SK-N-SH treated with all-trans-retinoic acid at 6 μM for 48 hours (cell line): ENCODE measurements at regions not wholly inside any gene's neighbourhood (a gene's known extent, or its start where the extent isn't known, plus 50 kb on each side); places are given as distances from the start of the nearest gene placed in this dataset.

Source experiments
- ATAC-seq: fragments of 200-7000 bp; cut with Tn5 transposase; 3 replicates; pipeline ENCODE4 v1.9.1; 2020; ENCODE audit warnings: mild to moderate bottlenecking, moderate library complexity
- ARNTL ChIP-seq: fragments of 450-650 bp; formaldehyde crosslinking; IDR thresholded peaks from 2 replicates; pipeline ENCODE4 v1.5.0; 2020; ENCODE audit warnings: low read depth, mild to moderate bottlenecking, moderate library complexity, borderline replicate concordance
- BACH2 ChIP-seq: fragments of 250-450 bp; sonication (Bioruptor Pico); IDR thresholded peaks from 2 replicates; pipeline ENCODE4 v1.9.0; 2021; ENCODE audit warnings: mild to moderate bottlenecking, borderline replicate concordance
- ESRRG ChIP-seq: fragments of 250-450 bp; sonication (Bioruptor Pico); IDR thresholded peaks from 2 replicates; pipeline ENCODE4 v1.6.1; 2021; ENCODE audit warnings: mild to moderate bottlenecking
- GLIS3 ChIP-seq: fragments of 250-450 bp; sonication (Bioruptor Pico); IDR thresholded peaks from 2 replicates; pipeline ENCODE4 v1.5.0; 2020; ENCODE audit warnings: mild to moderate bottlenecking, moderate library complexity
- ISL1 ChIP-seq: fragments of 250-450 bp; sonication (Bioruptor Pico); IDR thresholded peaks from 2 replicates; pipeline ENCODE4 v2.1.2; 2022; ENCODE audit warnings: mild to moderate bottlenecking, moderate library complexity
- OSR1 ChIP-seq: fragments of 250-450 bp; sonication (Bioruptor Pico); IDR thresholded peaks from 2 replicates; pipeline ENCODE4 v1.8.0; 2022; ENCODE audit warnings: moderate library complexity, mild to moderate bottlenecking, inconsistent platforms
- PPARA ChIP-seq: fragments of 250-450 bp; sonication (Bioruptor Pico); IDR thresholded peaks from 2 replicates; pipeline ENCODE4 v1.5.0; 2020; ENCODE audit warnings: mild to moderate bottlenecking, borderline replicate concordance
- RARB ChIP-seq: fragments of 250-450 bp; sonication (Bioruptor Pico); IDR thresholded peaks from 2 replicates; pipeline ENCODE4 v1.8.0; 2021; ENCODE audit warnings: mild to moderate bottlenecking, moderate library complexity
- SNAI2 ChIP-seq: fragments of 250-450 bp; sonication (Bioruptor Pico); IDR thresholded peaks from 2 replicates; pipeline ENCODE4 v1.5.0; 2020; ENCODE audit warnings: mild to moderate bottlenecking, moderate library complexity
- TCF4 ChIP-seq: fragments of 250-450 bp; sonication (Bioruptor Pico); IDR thresholded peaks from 2 replicates; pipeline ENCODE4 v1.8.0; 2021; ENCODE audit warnings: mild to moderate bottlenecking, moderate library complexity, borderline replicate concordance
- TOX ChIP-seq: fragments of 250-450 bp; sonication (Bioruptor Pico); IDR thresholded peaks from 2 replicates; pipeline ENCODE4 v1.8.0; 2021; ENCODE audit warnings: mild to moderate bottlenecking, moderate library complexity, borderline replicate concordance
- ZC3H10 ChIP-seq: fragments of 250-450 bp; sonication (Bioruptor Pico); IDR thresholded peaks from 2 replicates; pipeline ENCODE4 v1.5.1; 2021; ENCODE audit warnings: mild to moderate bottlenecking, moderate library complexity
- ZFP3 ChIP-seq: fragments of 250-450 bp; sonication (Bioruptor Pico); IDR thresholded peaks from 2 replicates; pipeline ENCODE4 v1.5.0; 2020; ENCODE audit warnings: mild to moderate bottlenecking, moderate library complexity
- ZFP30 ChIP-seq: fragments of 450-650 bp; formaldehyde crosslinking; IDR thresholded peaks from 2 replicates; pipeline ENCODE4 v1.5.0; 2022; ENCODE audit warnings: mild to moderate bottlenecking, moderate library complexity
- ZNF565 ChIP-seq: fragments of 450-650 bp; formaldehyde crosslinking; conservative IDR thresholded peaks from 2 replicates; pipeline ENCODE4 v1.5.0; 2020; ENCODE audit warnings: low read depth, mild to moderate bottlenecking, moderate library complexity
- ZNF70 ChIP-seq: fragments of 450-650 bp; formaldehyde crosslinking; IDR thresholded peaks from 2 replicates; pipeline ENCODE4 v1.5.0; 2020; ENCODE audit warnings: mild to moderate bottlenecking, moderate library complexity
- ZNF8 ChIP-seq: fragments of 450-650 bp; formaldehyde crosslinking; IDR thresholded peaks from 2 replicates; pipeline ENCODE4 v1.5.0; 2020; ENCODE audit warnings: mild to moderate bottlenecking, moderate library complexity
- TF ChIP-seq, protein P1 (sequence below): fragments of 250-450 bp; sonication (Bioruptor Pico); IDR thresholded peaks from 2 replicates; pipeline ENCODE4 v1.8.0; 2021; ENCODE audit warnings: low read depth, mild to moderate bottlenecking, moderate library complexity, borderline replicate concordance
- TF ChIP-seq, protein P2 (sequence below): fragments of 250-450 bp; sonication (Bioruptor Pico); IDR thresholded peaks from 2 replicates; pipeline ENCODE4 v1.5.0; 2020; ENCODE audit warnings: mild to moderate bottlenecking, moderate library complexity
- TF ChIP-seq, protein P3 (sequence below): fragments of 250-450 bp; sonication (Bioruptor Pico); IDR thresholded peaks from 2 replicates; pipeline ENCODE4 v1.5.1; 2021; ENCODE audit warnings: mild to moderate bottlenecking, moderate library complexity
- TF ChIP-seq, protein P4 (sequence below): fragments of 250-450 bp; sonication (Bioruptor Pico); IDR thresholded peaks from 2 replicates; pipeline ENCODE4 v1.8.0; 2020; ENCODE audit warnings: mild to moderate bottlenecking, moderate library complexity, borderline replicate concordance

DNA sequence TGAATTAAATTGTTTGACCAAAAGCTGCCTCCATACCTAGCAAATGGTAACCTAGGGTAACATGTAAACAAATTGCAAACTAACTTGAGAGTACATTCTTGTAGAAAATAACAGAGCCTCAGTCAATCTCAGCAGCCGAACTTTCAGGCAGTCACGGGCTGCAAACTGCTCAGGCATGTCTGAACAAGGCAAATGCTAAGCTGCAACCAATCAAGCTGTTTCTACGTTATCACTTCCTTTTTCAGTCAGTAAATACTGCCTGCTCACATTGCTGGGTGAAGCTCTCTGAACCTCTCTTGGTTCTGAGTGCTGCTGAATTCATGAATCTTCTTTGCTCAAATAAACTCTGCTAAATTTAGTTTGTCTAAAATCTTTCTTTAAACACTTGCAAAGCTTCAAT, 1212.4 kb downstream of the SORCS1 start (continued):
- TF ChIP-seq, protein P1, sequence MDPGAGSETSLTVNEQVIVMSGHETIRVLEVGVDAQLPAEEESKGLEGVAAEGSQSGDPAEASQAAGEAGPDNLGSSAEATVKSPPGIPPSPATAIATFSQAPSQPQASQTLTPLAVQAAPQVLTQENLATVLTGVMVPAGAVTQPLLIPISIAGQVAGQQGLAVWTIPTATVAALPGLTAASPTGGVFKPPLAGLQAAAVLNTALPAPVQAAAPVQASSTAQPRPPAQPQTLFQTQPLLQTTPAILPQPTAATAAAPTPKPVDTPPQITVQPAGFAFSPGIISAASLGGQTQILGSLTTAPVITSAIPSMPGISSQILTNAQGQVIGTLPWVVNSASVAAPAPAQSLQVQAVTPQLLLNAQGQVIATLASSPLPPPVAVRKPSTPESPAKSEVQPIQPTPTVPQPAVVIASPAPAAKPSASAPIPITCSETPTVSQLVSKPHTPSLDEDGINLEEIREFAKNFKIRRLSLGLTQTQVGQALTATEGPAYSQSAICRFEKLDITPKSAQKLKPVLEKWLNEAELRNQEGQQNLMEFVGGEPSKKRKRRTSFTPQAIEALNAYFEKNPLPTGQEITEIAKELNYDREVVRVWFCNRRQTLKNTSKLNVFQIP (CRISPR knock-in tag): no peak
- TF ChIP-seq ZC3H10: no peak

DNA sequence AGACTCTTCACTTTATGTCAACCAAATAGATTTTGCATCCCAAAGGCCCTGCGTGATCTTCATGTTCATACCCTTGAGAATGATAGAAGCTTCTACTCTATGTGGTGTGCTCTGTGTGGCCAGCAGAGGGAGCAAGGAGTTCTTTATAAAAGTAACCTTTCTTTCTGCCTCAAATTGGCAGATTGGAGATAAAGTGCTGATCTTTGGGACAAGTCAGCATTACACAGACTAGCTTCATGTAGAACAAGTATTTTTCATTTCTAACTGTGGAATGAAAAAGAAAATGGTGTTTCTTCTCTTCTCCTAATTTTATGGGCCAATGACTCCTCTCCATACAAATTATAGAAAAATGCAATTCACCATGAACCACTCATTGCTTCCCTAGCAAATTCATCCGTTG, 1214.1 kb downstream of the SORCS1 start:
- peak; percentile 28; the same call in 1 of the 3 replicates for ATAC-seq
- TF ChIP-seq PPARA (CRISPR knock-in tag) (no peak), TOX (CRISPR knock-in tag) (no peak), ESRRG (CRISPR knock-in tag) (no peak), RARB (CRISPR knock-in tag) (no peak), ZFP30 (no peak), ZNF70 (CRISPR knock-in tag) (no peak), GLIS3 (CRISPR knock-in tag) (no peak)
- TF ChIP-seq, protein P2, sequence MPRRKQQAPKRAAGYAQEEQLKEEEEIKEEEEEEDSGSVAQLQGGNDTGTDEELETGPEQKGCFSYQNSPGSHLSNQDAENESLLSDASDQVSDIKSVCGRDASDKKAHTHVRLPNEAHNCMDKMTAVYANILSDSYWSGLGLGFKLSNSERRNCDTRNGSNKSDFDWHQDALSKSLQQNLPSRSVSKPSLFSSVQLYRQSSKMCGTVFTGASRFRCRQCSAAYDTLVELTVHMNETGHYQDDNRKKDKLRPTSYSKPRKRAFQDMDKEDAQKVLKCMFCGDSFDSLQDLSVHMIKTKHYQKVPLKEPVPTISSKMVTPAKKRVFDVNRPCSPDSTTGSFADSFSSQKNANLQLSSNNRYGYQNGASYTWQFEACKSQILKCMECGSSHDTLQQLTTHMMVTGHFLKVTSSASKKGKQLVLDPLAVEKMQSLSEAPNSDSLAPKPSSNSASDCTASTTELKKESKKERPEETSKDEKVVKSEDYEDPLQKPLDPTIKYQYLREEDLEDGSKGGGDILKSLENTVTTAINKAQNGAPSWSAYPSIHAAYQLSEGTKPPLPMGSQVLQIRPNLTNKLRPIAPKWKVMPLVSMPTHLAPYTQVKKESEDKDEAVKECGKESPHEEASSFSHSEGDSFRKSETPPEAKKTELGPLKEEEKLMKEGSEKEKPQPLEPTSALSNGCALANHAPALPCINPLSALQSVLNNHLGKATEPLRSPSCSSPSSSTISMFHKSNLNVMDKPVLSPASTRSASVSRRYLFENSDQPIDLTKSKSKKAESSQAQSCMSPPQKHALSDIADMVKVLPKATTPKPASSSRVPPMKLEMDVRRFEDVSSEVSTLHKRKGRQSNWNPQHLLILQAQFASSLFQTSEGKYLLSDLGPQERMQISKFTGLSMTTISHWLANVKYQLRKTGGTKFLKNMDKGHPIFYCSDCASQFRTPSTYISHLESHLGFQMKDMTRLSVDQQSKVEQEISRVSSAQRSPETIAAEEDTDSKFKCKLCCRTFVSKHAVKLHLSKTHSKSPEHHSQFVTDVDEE (CRISPR knock-in tag): no peak
- TF ChIP-seq, all 23 proteins: peak for 0

DNA sequence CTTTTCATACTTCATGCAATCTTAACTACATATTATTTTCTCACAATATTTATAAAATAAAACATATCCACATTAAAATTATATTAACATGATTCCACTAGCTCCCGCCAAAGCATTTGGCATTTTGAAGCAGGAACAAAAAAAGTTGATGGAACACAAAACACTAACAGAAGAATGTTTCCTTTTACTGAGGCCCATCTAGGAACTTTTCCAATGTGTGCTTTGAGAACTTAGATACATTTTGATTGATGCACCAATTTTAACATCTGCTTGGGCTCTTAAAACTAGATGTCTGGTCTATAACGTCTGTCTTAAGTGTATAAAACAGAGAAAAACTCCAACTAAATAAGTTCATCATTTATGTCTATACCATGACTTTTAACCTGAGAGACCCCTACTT, 1214.8 kb downstream of the SORCS1 start:
- TF ChIP-seq, protein P1 (CRISPR knock-in tag): no peak
- TF ChIP-seq ARNTL (CRISPR knock-in tag) (no peak), ZFP30 (no peak), ISL1 (CRISPR knock-in tag) (no peak), BACH2 (CRISPR knock-in tag) (no peak), ZFP3 (CRISPR knock-in tag) (no peak), PPARA (CRISPR knock-in tag) (no peak), SNAI2 (no peak), TCF4 (CRISPR knock-in tag) (no peak), TOX (CRISPR knock-in tag) (no peak), ZNF8 (CRISPR knock-in tag) (no peak), ZNF70 (CRISPR knock-in tag) (no peak)
- TF ChIP-seq, all 23 proteins: peak for 0
- ATAC-seq: no peak

DNA sequence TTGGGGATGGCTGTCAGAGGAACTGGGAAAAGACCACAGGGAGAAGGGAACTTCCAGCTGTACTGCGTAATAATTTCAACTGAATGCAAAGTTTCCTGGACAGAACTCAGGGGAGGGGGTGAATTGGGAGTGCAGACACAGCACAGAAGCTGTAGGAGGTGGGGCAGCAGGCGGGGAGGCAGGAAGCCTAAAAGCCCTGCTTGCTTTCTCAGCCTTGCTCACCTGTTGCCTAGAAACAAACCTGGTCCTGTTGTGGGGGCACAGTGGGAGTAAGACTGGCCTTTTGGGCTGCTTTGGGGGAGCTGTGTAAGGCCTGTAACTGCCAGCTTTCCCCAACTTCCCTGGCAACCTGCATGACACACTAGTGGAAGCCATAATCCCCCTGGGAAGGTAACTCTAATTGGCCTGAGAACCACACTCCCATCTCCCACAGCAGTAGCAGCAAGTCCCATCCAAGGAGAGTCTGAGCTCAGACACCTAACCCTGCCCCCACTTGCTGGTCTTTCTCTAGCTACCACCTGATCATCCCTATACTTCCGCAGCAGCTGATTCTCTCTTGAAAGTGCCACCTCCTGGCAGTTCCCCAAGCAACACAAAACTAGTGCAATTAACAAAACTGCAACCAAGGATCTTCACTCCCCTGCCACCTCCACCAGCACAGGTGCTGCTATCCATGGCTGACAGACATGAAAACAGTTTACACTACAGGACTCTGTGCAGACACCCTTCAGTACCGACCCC, 1239.3 kb downstream of the SORCS1 start:
- no peak for ATAC-seq
- TF ChIP-seq BACH2 (CRISPR knock-in tag) (no peak), ZFP3 (CRISPR knock-in tag) (no peak), ZNF565 (CRISPR knock-in tag) (no peak), GLIS3 (CRISPR knock-in tag) (no peak), PPARA (CRISPR knock-in tag) (no peak), OSR1 (CRISPR knock-in tag) (no peak), ISL1 (CRISPR knock-in tag) (no peak)
- TF ChIP-seq, protein P3, sequence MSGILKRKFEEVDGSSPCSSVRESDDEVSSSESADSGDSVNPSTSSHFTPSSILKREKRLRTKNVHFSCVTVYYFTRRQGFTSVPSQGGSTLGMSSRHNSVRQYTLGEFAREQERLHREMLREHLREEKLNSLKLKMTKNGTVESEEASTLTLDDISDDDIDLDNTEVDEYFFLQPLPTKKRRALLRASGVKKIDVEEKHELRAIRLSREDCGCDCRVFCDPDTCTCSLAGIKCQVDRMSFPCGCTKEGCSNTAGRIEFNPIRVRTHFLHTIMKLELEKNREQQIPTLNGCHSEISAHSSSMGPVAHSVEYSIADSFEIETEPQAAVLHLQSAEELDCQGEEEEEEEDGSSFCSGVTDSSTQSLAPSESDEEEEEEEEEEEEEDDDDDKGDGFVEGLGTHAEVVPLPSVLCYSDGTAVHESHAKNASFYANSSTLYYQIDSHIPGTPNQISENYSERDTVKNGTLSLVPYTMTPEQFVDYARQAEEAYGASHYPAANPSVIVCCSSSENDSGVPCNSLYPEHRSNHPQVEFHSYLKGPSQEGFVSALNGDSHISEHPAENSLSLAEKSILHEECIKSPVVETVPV (CRISPR knock-in tag): no peak
- TF ChIP-seq, protein P2 (CRISPR knock-in tag): no peak
- TF ChIP-seq, protein P4, sequence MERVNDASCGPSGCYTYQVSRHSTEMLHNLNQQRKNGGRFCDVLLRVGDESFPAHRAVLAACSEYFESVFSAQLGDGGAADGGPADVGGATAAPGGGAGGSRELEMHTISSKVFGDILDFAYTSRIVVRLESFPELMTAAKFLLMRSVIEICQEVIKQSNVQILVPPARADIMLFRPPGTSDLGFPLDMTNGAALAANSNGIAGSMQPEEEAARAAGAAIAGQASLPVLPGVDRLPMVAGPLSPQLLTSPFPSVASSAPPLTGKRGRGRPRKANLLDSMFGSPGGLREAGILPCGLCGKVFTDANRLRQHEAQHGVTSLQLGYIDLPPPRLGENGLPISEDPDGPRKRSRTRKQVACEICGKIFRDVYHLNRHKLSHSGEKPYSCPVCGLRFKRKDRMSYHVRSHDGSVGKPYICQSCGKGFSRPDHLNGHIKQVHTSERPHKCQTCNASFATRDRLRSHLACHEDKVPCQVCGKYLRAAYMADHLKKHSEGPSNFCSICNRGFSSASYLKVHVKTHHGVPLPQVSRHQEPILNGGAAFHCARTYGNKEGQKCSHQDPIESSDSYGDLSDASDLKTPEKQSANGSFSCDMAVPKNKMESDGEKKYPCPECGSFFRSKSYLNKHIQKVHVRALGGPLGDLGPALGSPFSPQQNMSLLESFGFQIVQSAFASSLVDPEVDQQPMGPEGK: no peak
- TF ChIP-seq, protein P1 (CRISPR knock-in tag): no peak
